GM21381 (cell line): ENCODE measurements at regions not wholly inside any gene's neighbourhood (a gene's known extent, or its start where the extent isn't known, plus 50 kb on each side); places are given as distances from the start of the nearest gene placed in this dataset.
A peak's percentile ranks its signal among the peaks of the same experiment; 100 is the strongest.

Source experiments
- ATAC-seq: cut with Tn5 transposase; IDR thresholded peaks from one replicate; pipeline ENCODE4 v1.9.1; 2021; ENCODE audit warnings: mild to moderate bottlenecking, moderate library complexity; ENCODE audit not compliant: unreplicated experiment

- ATAC-seq, result no peak
Observed at GRCh38 chr15:96882121-96882772, 551.7 kb downstream of the NR2F2 start.

- no peak for ATAC-seq
Observed at GRCh38 chr15:96887730-96888129, 557.2 kb downstream of the NR2F2 start.

- ATAC-seq, result no peak
Observed at GRCh38 chr15:96888764-96889163, 558.3 kb downstream of the NR2F2 start.

- peak; percentile 59 for ATAC-seq
Observed at GRCh38 chr15:96889734-96890480, 559.4 kb downstream of the NR2F2 start.

- ATAC-seq, result no peak
Observed at GRCh38 chr15:96891046-96891445, 560.5 kb downstream of the NR2F2 start.

- ATAC-seq, result no peak
Observed at GRCh38 chr15:96893159-96893906, 562.8 kb downstream of the NR2F2 start.

GRCh38 chr15:96894659-96895058, 564.2 kb downstream of the NR2F2 start:
- no peak for ATAC-seq

- ATAC-seq, result no peak
Observed at GRCh38 chr15:96896766-96897165, 566.3 kb downstream of the NR2F2 start.

- no peak for ATAC-seq
Observed at GRCh38 chr15:96914081-96914480, 583.6 kb downstream of the NR2F2 start.

GRCh38 chr15:96916750-96917149, 586.2 kb downstream of the NR2F2 start:
- ATAC-seq, result no peak

GRCh38 chr15:96924570-96924969, 594.1 kb downstream of the NR2F2 start:
- no peak for ATAC-seq

GRCh38 chr15:96947296-96948229, 617.1 kb downstream of the NR2F2 start:
- no peak for ATAC-seq

GRCh38 chr15:96948981-96949380, 618.5 kb downstream of the NR2F2 start:
- ATAC-seq, result no peak

- no peak for ATAC-seq
Observed at GRCh38 chr15:96958721-96959120, 628.2 kb downstream of the NR2F2 start.

- no peak for ATAC-seq
Observed at GRCh38 chr15:96959501-96959900, 629.0 kb downstream of the NR2F2 start.

GRCh38 chr15:96960711-96961480, 630.4 kb downstream of the NR2F2 start:
- ATAC-seq, result no peak

GRCh38 chr15:96966554-96966953, 636.1 kb downstream of the NR2F2 start:
- no peak for ATAC-seq

GRCh38 chr15:96969732-96970710, 639.5 kb downstream of the NR2F2 start:
- no peak for ATAC-seq

GRCh38 chr15:96972201-96972600, 641.7 kb downstream of the NR2F2 start:
- ATAC-seq, result no peak
